ENCODE measurements at regions not wholly inside any gene's neighbourhood (a gene's known extent, or its start where the extent isn't known, plus 50 kb on each side); places are given as distances from the start of the nearest gene placed in this dataset.

GRCh38 chr4:140211161-140211560, 57.2 kb upstream of the MAML3 start:
- no peak overlapping the region for H3K27ac ChIP-seq
- H3K27me3 ChIP-seq (ENCODE audit: control insufficient read depth, insufficient read depth, low read length), result no peaks in the 10 kb centered on the region
- H3K9me3 ChIP-seq (ENCODE audit: control insufficient read depth, low read length), result no peaks in the 10 kb centered on the region
- TF ChIP-seq CTCF (IDR thresholded peaks at IDR 0.05), result no peak
- H3K79me2 ChIP-seq, result no peaks in the 10 kb centered on the region
- no peaks in the 10 kb centered on the region for H3K36me3 ChIP-seq (ENCODE audit: control insufficient read depth, insufficient read depth, low read length)
- H3K9ac ChIP-seq, result no peak overlapping the region
- H3K4me3 ChIP-seq (ENCODE audit: low read depth, low read length), result no peak overlapping the region
- H3K4me2 ChIP-seq (ENCODE audit: low read length), result no peak overlapping the region
- no peaks in the 10 kb centered on the region for H3K4me1 ChIP-seq
- H2AFZ ChIP-seq, result no peak overlapping the region

- H3K27ac ChIP-seq, result no peak overlapping the region
- TF ChIP-seq CTCF (IDR thresholded peaks at IDR 0.05), result no peak
- no peaks in the 10 kb centered on the region for H3K27me3 ChIP-seq (ENCODE audit: control insufficient read depth, insufficient read depth, low read length)
- H3K4me2 ChIP-seq (ENCODE audit: low read length), result no peak overlapping the region
- no peaks in the 10 kb centered on the region for H3K4me1 ChIP-seq
- no peak overlapping the region for H3K9ac ChIP-seq
- H3K36me3 ChIP-seq (ENCODE audit: control insufficient read depth, insufficient read depth, low read length), result no peaks in the 10 kb centered on the region
- H3K9me3 ChIP-seq (ENCODE audit: control insufficient read depth, low read length), result no peaks in the 10 kb centered on the region
- no peak overlapping the region for H2AFZ ChIP-seq
- H3K4me3 ChIP-seq (ENCODE audit: low read depth, low read length), result no peak overlapping the region
- H3K79me2 ChIP-seq, result no peaks in the 10 kb centered on the region
These were observed 54.9 kb upstream of the MAML3 start for GRCh38 chr4:140208921-140209320.

All from parathyroid adenoma (tissue), 2 donors.